T47D (cell line): ENCODE measurements at regions not wholly inside any gene's neighbourhood (a gene's known extent, or its start where the extent isn't known, plus 50 kb on each side); places are given as distances from the start of the nearest gene placed in this dataset.

Experiments
- DNase-seq, 2 experiments: peaks; one replicate each; pipeline versions ENCODE4 v3.0.0 to v3.0.0-alpha.2; 2011 to 2012; ENCODE audit warnings: low read depth in 1 of 2, low spot score in 1 of 2
- JUND ChIP-seq: IDR thresholded peaks from 2 replicates; pipeline ENCODE4 v1.6.1; 2012; ENCODE audit warnings: low read depth
- in situ Hi-C: cut with HindIII; loops from 2 replicates; pipeline ENCODE4 v1.10.0; 2016; ENCODE audit warnings: low sequenced_read_pairs, low pct_unique_long_range_greater_than_20kb

DNA sequence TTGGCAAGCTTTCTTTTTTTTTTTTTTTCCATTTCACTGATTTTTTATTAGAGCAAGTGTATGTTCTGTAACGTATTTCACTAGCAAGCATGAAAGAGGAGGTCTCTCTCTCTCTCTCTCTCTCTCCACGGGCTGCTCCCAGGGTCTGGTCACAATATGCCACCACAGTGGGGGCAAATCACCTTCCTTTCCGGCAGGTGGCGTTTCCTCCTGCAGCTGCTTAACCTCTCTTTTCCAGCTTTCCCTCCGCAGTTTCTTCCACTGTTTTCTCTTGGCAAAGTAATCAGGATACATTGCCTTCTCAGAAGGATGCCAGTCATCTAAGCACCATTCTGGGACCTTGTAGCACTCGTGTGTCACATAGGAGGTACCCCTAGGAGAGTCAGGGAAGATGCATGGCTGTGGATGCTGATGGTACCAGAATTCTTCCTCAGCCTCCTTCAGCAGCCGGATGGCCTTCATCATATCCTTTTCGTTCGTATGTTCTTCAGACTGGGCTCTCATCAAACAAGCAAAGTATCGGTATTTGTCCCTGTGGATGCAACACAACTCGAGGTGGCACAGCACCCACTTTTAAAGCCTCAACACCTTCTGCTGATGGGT, 197.3 kb upstream of the PODXL start:
- TF ChIP-seq JUND = no peak
- peak in 1 of 2 experiments; percentile 38 for DNase-seq
- in situ Hi-C loops = no loop called here

DNA sequence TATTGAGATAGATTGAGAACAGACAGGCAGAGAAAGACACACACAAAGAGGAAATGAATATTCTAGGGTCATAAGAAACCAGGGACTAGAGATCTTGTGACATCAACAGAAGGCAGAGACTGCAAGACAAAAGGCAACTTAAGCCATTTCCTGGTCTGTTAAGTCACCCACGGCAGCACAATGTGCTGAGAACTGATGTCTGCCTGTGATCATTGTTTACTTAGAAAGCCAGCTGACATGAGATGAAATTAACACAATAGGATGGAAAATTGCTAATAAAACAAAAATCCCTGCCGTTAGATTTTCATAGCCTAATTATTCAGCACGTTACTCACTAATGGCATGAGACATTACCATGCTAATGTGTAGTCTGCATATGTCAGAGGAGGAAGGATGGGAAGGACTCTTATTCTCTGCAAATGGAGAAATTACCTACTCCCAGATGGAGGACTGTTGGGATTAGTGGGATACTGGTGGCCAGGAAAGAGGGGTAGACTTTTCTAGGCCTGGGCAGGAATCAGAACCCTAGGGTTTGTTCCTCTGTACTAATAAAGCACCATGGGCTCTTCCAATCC, 191.3 kb upstream of the PODXL start:
- no peak for DNase-seq
- in situ Hi-C loops = no loop called here
- TF ChIP-seq JUND = no peak

DNA sequence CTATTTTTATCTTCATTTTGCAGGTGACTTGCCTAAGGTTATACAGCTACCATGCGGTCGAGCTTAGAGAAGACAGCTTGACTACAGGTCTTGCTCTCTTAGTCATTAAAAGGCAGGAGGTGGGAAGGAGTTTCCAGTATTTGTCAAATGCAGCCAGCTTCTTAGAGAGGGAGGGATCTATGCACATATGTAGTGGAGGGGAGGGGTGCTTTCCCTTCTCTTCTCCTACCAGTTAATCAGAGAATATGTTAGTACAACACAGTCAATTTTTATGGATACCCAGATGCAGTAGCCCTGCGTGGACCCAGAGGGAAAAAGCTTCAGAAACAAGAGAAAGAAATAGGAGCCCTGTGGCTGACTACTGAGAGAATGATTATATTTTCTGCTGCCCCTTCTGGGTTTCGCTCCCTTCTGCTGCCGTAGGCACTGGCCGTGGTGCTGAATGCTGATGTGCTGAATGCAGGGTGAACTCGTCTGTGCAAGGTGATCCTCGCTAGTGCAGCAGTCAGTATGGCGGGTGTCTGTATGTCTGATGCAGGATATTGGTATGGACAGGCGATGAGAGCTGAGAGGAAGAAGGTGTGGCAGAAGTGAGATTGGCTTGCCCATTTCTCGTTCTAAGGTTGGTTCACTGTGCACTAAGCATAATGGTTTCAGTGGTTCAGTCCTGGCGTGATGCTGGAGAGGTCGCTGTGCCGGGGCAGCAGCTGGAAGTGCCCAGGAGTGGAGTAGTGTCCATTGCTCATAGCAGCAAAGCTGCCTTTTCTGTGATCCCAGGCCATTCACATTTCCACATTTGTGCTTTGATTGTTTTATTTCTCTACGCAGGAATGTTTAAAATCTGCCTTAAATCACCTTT, 189.2 kb upstream of the PODXL start:
- no peak for TF ChIP-seq JUND
- in situ Hi-C loops = no loop called here
- DNase-seq = peak; percentile 22 to 56

DNA sequence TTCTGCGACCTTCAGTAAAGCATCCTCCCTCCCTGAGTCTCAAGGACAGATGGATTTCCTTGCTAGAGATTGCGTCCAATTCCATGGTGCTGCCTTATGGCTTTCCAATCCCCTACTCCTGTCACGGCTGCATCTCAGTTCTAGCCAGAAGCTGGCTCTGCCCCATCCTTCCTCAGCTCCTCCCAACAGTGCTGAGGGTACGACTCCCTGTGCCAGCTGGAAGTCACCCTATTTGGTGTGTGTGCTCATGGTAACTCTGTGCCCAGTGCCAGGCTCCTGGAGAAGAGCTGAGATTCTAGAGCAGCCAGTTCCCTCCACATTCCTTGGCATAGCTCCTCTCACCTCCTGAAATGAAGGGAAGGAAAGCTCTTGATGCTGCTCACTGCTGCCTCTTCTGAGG, 185.0 kb upstream of the PODXL start:
- no peak for TF ChIP-seq JUND
- in situ Hi-C loops = no loop called here
- no peak for DNase-seq

DNA sequence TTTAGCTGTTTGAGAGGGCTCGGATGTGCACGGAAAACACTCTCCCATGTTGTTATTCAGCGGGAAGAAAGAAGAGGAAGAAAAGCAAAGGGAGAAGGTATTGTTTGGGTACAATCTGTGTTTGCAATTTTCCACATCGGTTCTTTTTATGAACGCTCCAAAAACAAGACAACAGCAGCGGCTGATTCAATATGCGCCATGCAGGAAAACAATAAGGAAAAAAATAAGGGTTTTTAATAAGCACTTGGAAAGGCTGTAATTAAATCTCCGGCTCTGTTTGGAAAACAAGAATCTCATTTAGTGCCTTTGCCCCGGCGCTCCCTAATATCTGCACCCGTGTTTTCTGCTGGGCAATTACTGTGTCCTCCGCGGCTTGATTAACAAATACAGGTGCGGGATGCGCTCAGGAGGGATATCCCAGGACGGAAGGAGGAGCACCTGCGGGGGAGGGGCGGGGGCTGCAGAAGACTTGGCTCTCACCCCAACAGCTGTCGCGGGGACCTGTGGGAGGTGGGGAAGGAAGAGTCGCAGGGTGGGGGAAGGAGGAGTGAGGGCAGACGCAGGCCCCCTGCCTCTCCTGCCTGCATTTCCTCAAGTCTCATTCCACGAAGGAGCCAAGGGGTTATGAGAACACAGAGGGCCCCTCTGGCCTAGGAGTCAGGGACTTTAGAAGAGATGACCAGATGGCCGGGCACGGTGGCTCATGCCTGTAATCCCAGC, 181.5 kb upstream of the PODXL start:
- DNase-seq = no peak
- no peak for TF ChIP-seq JUND
- in situ Hi-C loops = no loop called here

DNA sequence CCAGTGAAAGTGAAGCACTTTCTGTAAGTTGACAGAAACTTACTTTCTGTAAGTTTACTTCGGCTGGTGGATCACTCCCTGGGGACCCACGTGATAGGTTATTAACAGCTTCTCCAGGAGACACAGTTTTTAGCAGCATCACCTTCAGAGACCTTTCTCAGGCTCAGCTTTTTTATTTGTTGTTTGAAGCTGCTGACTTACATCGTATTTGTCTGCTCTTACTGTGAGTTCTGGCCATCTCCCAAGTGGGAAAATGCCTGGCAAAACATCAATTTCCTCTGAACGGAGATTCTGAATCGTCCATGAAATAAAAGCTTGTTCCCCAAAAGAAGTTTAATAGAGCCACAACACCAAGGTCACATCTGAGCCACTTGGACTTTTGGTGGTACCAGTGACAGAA, 178.7 kb upstream of the PODXL start:
- TF ChIP-seq JUND = no peak
- in situ Hi-C loops = no loop called here
- DNase-seq = no peak

DNA sequence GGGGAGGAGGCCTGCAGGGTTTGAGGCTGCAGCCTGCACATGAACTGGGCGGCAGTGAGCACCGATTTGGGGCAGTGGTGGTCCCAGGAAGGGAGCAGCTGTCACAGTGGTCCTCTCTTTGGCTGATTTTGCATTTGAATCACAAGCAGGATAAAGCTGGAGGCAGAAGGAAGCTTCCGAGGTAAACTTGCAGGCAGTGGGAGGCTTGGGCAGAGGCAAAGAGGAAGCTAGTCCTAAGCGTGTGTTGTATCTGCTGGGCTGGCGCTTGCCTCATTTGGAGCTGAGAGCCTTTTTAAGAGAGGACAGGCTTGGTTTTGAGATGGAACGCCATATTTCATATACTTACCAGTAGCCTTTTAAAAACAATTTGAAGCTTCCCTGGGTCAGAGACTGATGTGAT, 177.2 kb upstream of the PODXL start:
- no peak for DNase-seq
- no peak for TF ChIP-seq JUND
- in situ Hi-C loops = no loop called here

DNA sequence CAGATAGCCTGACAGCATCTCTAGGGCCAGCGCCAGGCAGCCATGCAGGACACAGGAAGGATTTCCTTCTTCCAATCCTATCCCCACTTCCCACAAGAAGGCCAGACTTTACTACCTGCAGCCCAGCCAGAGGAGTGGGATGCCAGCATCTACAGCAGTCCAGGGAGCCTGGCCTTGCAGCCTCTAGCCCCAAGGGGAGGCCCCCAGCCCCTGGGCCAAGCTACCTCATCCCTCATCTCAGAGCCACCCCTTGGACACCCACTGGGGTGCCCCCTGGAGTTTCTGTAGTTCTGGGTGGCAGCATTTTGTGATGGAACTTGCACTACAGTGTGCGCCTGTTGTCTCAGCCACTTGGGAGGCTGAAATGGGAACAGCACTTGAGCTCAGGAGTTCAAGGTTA, 170.8 kb upstream of the PODXL start:
- no peak for DNase-seq
- in situ Hi-C loops = no loop called here
- no peak for TF ChIP-seq JUND

DNA sequence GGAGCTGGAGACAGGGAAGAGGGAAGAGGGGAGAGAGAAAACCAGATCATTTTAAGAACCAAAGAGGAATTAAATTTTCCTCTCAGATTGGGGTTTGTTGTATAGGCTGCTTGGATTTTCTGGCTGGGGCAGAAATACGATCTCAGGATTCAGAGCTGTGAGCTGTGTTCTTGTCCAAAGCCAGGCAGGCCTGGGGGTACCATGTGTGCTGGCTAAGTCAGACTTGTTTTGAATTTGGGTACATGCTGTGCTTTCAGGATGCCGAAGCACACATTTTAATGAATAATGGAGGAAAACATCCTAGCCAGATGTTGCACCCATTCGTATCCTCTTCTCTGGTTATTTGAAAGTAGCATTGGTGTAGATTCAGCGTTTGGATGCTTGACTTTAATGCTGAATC, 170.3 kb upstream of the PODXL start:
- no peak for DNase-seq
- no peak for TF ChIP-seq JUND
- in situ Hi-C loops = no loop called here

DNA sequence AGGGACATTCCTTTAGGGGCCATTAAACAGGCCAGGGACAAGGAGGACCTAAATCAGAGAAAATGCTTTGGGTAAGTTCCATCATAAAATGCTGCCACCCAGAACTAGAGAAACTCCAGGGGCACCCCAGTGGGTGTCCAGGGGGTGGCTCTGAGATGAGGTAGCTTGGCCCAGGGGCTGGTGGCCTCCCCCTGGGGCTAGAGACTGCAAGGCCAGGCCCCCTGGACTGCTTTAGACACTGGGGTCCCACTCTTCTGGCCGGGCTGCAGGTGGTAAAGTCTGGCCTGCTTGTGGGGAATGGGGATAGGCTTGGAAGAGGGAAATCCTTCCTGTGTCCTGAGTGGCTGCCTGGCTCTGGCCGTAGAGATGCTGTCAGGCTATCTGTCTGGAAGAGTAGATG, 169.6 kb upstream of the PODXL start:
- no peak for TF ChIP-seq JUND

DNA sequence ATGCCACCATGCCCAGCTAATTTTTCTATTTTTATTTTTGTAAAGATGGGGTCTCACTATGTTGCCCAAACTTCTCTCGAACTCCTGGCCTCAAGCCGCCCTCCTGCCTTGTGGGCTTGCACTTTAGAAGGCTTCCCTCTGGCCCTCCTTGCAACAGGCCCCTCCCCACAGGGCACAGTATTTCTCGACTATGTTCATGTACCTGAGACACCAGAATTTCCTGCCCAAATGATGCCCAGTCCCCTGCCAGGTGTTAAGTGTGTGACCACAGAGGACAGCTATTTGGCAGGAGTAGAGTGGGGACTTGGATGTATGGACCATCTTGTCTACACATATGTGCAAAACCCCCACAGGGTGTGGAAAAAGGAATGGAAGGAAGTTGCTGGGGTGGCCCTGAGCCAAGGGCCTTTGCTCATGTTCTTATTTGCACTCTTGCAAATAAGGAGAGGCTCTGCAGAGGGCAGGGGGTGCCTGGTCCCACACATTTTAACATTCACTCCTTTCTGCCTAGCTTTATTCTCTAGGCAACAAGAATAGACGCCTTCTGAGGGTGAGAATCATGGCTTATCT, 168.4 kb upstream of the PODXL start:
- in situ Hi-C loops = no loop called here
- DNase-seq = no peak
- no peak for TF ChIP-seq JUND

More for the DNA sequence above, 169.6 kb upstream of the PODXL start:
- no peak for DNase-seq
- in situ Hi-C loops = no loop called here

DNA sequence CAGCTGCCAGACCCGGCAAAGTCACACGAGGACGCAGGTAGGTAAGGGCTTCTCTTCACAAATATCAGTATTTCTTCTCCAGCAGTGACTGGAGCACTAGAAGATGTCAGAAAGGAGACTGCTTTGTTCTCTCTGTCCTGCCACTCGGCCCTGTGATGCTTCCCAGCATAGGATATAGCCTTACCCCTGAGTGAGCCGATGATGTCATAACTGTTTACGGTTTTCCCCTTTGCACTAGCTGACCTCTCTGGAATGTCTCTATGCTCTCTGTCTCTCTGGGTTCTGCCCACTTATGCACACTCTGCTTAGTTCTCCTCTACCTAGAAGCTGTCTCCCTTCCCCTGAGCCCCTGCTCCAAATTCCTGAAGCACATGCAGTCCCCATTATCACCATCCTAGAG, 167.5 kb upstream of the PODXL start:
- DNase-seq = no peak

More for the DNA sequence above, 167.5 kb upstream of the PODXL start:
- in situ Hi-C loops = no loop called here
- TF ChIP-seq JUND = no peak
